GM10266 (cell line): ENCODE measurements at regions not wholly inside any gene's neighbourhood (a gene's known extent, or its start where the extent isn't known, plus 50 kb on each side); places are given as distances from the start of the nearest gene placed in this dataset.

ENCODE experiments used
- DNase-seq: peaks from one replicate; pipeline ENCODE4 v3.0.0; 2012; ENCODE audit errors: extremely low spot score
- TF ChIP-seq, protein P1 (sequence below): IDR thresholded peaks from 2 replicates; pipeline ENCODE4 v1.5.1; 2012; ENCODE audit warnings: mild to moderate bottlenecking, low read depth; ENCODE audit not compliant: control insufficient read depth, insufficient read depth; ENCODE audit errors: missing control alignments

DNA sequence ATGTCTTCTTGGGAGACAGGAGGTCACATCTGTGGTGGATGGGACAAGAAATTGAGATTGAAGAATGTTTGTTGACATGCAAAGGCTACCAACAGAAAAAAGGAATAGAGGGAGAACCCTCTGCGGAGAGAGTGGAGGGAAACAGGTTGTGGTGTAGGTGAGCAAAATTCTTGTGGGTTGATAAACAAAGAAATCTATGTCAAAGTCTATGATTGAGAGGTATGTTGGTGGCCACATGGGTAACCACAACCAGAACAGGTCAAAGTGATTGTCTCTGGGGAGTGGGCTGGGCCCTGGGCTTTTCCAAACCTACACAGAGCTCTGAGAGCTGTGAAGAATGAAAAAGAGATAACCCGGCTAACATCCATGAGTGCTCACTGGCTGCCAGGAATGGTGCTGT is 62.8 kb upstream of the NCK2 start:
- DNase-seq: no peak
- TF ChIP-seq, protein P1, sequence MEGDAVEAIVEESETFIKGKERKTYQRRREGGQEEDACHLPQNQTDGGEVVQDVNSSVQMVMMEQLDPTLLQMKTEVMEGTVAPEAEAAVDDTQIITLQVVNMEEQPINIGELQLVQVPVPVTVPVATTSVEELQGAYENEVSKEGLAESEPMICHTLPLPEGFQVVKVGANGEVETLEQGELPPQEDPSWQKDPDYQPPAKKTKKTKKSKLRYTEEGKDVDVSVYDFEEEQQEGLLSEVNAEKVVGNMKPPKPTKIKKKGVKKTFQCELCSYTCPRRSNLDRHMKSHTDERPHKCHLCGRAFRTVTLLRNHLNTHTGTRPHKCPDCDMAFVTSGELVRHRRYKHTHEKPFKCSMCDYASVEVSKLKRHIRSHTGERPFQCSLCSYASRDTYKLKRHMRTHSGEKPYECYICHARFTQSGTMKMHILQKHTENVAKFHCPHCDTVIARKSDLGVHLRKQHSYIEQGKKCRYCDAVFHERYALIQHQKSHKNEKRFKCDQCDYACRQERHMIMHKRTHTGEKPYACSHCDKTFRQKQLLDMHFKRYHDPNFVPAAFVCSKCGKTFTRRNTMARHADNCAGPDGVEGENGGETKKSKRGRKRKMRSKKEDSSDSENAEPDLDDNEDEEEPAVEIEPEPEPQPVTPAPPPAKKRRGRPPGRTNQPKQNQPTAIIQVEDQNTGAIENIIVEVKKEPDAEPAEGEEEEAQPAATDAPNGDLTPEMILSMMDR: no peak

DNA sequence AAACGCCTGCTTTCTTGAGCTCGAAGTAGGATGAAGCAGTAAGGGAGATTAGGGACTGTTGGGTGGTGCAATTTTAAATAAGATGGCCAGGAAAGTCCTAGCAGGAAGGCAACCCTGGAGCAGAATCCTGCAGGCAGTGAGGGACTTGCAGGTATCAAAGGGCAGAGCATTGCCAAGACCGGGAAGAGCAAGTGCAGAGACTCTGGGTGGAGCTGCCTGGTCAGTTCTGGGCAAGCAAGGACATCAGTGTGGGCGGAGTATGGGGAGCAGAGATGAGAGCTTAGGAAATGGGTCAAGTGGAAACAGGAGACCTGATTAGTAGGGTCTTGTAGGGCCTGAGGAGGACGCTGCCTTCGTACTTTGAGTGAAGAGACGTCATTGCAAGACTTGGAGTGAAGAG is 64.4 kb upstream of the NCK2 start:
- no peak for DNase-seq
- TF ChIP-seq, protein P1: no peak

DNA sequence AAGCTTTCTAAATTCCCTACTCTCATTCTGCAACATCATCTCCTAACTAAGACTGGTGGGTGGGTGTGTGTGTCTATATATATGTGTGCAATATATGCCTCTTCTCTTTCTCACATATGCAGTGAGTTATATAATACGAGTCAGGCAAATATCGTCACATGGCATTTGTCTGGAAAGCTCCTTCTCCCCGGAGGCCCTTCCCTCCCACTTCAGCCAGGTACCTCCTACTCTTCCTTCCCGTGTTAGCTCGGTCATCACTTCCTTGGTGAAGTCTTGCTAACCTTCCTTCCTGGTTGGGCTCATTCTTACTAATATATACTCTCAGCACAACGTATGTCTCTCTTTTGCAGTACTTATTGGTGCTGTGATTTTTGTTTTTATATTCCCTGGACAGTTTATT is 66.4 kb upstream of the NCK2 start:
- TF ChIP-seq, protein P1: no peak

DNA sequence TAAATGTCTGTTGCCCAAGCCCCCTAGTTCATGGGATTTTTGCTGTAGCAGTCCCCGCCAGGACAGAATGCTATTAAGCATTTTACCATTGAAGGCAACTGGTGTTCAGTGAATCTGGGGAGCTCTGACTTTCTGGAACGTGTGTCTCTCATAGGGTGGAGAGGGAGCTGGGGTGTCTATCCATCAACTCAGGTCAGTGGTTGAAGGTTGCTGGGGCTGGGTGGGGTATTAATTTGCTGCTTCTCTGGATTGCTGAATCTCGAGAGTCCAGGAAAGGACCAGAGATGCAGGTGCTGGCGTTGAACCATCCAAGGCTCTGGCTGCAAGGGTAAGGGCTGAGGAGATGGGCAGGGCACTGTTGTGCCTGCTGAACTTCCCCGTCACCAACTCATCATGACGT is 66.8 kb upstream of the NCK2 start:
- TF ChIP-seq, protein P1: no peak
- DNase-seq: no peak

More for the DNA sequence above, 66.4 kb upstream of the NCK2 start:
- no peak for DNase-seq

DNA sequence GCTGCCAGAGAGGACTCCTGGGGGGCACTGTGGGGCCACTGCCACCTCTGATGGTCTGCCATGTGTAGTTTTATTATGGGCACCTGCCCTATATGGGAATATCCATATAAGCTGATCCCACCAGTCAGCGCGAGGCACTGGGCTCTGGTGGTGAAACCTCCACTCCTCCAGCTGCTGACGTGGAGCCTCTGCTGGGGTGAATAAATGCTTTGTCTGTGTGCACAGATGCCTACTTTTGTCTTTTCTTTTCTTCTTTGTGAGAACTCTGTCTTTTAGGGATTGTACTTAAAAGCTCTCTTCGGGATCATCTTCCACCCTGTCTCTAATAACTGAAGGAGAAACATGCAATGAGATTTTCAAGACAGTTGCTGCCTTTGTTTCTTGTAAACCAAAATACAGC is 68.9 kb upstream of the NCK2 start:
- DNase-seq: no peak
- TF ChIP-seq, protein P1: no peak

DNA sequence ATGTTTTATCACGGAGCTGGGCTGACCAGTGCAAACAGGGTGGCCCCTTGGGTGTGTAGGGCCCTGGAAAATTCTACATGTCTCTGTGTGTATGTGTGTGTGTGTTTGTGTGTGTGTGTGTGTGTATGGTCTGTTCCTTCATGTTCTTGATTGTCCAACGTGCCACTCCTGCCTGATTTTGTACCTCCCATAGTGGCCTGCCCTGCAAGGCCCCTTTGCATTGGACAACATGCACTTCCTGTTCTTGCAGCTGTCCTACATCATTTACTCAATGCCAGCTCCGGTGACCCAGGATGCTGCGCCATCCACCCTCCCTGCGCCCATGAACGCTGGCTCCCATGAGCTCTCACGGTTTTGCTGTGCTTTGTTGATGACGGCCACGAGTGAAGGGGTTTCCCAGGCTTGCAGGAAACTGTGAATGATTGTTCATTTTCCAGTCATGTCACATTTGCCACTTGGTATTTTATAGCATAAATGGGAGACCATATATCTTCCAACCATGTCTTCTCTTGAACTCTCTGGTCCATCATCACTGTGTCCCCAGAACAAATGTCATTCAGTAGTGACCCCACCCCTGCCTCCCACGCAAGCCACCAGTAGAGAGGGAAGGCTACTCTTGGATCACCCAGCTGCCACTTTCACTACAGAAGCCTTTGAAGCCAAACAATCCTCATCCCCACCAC is 69.7 kb upstream of the NCK2 start:
- no peak for DNase-seq
- TF ChIP-seq, protein P1: no peak

DNA sequence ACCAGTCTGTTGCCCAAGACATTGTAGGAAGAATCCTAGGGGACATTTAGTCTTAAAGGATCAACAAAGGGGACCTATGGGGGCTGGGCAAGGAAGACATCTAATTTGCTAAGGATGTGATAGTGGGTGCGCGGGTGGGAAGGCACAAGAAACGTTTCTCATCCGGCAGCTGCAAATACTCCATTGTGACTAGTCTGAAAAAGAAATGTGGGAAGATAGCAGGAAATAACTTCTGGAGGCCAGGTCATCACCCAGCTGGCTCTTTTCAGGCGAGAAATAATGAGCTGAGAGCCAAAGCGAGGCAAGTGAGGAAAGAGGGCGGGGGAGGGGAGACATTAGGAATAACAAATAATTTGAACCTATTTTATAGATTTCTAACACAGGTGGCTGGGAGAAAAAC is 70.3 kb upstream of the NCK2 start:
- TF ChIP-seq, protein P1: no peak
- DNase-seq: no peak
